D721Med (cell line): ENCODE measurements at regions not wholly inside any gene's neighbourhood (a gene's known extent, or its start where the extent isn't known, plus 50 kb on each side); places are given as distances from the start of the nearest gene placed in this dataset.

Source experiments
- DNase-seq: peaks from one replicate; pipeline ENCODE4 v3.0.0; 2011; ENCODE audit warnings: low spot score; ENCODE audit not compliant: insufficient read length
- FAIRE-seq: peaks from 2 replicates; lab custom pipeline; 2011; peaks lifted over from hg19 to GRCh38; lab: Jason Lieb, UNC
- CTCF ChIP-seq: IDR thresholded peaks from 2 replicates; pipeline ENCODE4 v1.5.1; 2012; ENCODE audit warnings: mild to moderate bottlenecking, control low read depth; ENCODE audit not compliant: insufficient read depth; ENCODE audit errors: missing control alignments

DNA sequence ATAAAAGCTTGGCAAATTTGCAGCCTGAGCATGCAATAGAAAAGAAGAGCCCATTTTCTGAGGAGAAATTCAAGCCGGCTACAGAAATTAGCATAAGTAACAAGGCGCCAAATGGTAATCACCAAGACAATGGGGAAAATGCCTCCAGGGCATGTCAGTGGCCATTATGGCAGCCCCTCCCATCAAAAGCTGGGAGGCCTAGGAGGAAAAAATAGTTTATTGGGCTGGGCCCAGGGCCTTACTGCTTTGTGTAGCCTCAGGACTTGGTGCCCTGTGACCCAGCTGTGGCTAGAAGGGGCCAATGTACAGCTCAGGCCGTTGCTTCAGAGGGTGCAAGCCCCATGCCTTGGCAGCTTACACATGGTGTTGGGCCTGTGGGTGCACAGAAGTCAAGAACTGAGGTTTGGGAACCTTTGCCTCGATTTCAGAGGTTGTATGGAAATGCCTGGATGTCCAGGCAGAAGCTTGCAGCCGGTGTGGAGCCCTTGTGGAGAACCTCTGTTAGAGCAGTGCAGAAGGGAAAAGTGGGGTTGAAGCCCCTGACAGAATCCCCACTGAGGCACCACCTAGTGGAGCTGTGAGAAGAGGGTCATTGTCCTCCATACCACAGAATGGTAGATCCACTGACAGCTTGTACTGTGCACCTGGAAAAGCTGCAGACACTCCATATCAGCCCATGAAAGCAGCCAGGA, 328.5 kb upstream of the MAP3K7 start:
- no peak for TF ChIP-seq CTCF
- no peak for FAIRE-seq
- no peak for DNase-seq

DNA sequence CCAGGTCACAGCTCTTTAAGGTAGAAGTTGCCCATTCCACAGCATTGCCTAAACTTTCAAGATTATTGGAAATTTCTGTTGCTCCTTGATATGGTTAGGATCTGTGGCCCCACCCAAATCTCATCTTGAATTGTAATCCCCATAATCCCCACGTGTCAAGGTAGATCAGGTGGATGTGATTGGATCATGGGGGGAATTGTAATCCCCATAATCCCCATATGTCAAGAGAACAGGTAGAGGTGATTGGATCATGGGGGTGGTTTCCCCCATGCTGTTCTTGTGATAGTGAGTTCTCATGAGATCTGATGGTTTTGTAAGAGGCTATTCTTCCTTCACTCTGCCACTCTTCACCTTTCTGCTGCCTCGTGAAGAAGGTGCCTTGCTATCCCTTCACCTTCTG, 327.4 kb upstream of the MAP3K7 start:
- no peak for FAIRE-seq
- TF ChIP-seq CTCF, result no peak
- DNase-seq, result no peak

DNA sequence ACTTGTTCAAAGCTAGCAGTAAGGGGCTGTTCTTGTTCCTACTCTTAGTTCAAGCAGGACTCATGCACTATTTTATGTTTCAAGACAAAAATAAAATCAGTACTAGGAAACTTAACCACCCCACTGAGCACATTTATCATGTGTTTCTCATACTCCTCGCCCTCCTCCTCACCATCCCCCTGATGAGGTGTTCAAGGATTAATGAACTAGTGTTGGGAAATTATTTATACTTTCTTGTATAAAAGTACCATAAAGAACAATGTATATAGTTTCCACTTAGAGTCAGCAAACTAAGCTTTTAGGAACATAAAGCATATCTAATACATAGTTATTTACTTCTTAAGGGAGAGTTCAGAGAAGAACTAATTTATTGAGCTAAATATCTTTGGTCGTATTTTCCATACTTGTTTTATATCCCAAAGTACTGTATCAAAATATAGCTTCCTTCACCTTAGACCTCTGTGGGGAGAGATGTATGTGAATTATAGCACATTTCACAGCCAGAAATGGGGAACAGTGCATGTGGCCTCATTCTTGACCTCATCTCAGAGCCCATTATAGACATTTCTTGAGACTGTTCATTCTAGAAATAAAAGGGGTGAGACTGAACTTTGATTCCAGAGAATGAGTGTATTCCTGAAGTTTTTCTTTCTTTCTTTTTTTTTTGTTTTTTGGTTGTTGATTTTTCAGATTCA, 326.5 kb upstream of the MAP3K7 start:
- DNase-seq, result no peak
- FAIRE-seq, result no peak
- no peak for TF ChIP-seq CTCF

DNA sequence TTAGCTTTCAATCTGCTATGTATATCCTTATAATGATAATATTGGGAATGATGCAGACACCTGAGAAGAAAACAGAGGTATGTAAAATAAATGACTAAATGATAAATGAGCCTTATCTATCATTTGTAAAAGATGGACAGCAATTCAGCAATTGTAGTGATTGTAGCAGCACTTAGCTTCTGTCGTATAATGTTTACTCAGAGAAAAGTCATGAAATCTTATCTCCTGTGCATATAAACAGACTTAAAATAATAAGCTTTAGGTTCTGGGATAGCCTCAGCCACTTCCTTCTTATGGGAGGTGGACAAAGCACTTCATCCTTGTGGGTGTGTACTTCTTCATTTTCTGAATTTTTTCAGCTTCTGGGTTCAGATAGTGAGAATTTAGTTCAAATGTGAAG, 324.8 kb upstream of the MAP3K7 start:
- FAIRE-seq, result no peak

DNA sequence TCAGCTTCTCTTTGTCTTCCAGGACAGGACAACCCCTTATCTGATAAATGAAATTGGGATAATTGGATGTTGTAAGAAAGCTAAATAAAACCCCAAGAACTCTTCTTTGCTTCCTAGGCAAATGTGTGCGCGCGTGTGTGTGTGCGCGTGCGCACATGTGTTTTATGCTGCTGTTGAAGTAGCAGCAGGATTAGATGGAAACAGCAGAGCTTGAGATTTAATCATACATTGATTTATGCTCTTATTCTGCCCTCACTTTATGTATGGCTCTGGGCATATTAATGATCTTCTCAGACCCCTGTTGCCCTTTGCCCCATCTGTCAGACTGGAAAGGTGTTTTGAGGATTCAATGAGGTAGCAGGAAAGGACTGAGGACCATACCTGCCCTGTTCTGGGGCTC, 324.0 kb upstream of the MAP3K7 start:
- TF ChIP-seq CTCF, result no peak
- DNase-seq (no peak), FAIRE-seq (no peak)

More for the DNA sequence above, 324.8 kb upstream of the MAP3K7 start:
- DNase-seq, result no peak
- no peak for TF ChIP-seq CTCF

DNA sequence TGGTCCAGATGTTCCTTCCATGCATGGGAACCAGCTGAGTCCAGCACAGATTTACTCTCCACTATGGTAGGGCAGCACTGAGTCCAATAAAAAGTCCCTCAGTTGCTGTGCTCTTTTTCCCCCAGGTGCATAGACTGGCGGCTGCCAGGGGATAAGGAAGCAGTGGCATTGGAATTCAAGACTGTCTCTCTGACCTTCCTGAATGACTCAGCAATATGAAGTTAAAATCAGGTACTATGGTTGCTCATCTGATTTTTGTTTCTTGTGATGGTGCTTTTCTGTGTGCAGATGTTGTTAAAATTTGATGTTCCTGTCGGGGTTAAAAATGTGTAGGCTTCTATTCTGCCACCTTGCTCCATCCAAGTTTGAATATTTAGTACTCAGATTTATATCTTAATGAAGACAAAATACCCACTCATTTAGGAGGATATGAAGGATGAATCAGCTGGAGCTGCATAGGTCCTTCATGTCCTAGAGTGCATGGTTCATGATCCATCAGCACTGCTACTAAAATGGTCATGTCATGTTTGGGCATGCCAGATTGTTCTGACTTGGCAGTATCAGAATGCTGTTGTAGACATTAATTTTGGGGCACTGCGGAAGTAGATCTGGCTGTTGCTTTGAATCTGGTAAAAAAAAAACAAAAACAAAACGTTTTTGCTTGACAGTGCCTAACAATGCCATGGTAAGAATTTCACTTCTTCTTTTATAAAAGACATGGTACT, 321.2 kb upstream of the MAP3K7 start:
- FAIRE-seq, result no peak
- DNase-seq, result no peak
- no peak for TF ChIP-seq CTCF
